ACHN (cell line): ENCODE measurements at regions not wholly inside any gene's neighbourhood (a gene's known extent, or its start where the extent isn't known, plus 50 kb on each side); places are given as distances from the start of the nearest gene placed in this dataset.
"Not testable (repeated sequence)": the region's sequence is repeated elsewhere in the genome, so short reads cannot be mapped to it uniquely, and the experiment has no call there.

ENCODE experiments used
- DNase-seq: peaks from one replicate; pipeline ENCODE4 v3.0.0-alpha.2; 2015
- in situ Hi-C: cut with HindIII; loops from 2 replicates; pipeline ENCODE4 v1.10.0; 2017; ENCODE audit warnings: low sequenced_read_pairs, low pct_ligation_motif_present, low pct_unique_long_range_greater_than_20kb

- in situ Hi-C loops = no loop called here
- DNase-seq = no peak
These were observed 131.8 kb downstream of the QRSL1 start for GRCh38 chr6:106761160-106761559.

- no peak for DNase-seq
These were observed 129.7 kb downstream of the QRSL1 start for GRCh38 chr6:106759112-106759511.

DNA sequence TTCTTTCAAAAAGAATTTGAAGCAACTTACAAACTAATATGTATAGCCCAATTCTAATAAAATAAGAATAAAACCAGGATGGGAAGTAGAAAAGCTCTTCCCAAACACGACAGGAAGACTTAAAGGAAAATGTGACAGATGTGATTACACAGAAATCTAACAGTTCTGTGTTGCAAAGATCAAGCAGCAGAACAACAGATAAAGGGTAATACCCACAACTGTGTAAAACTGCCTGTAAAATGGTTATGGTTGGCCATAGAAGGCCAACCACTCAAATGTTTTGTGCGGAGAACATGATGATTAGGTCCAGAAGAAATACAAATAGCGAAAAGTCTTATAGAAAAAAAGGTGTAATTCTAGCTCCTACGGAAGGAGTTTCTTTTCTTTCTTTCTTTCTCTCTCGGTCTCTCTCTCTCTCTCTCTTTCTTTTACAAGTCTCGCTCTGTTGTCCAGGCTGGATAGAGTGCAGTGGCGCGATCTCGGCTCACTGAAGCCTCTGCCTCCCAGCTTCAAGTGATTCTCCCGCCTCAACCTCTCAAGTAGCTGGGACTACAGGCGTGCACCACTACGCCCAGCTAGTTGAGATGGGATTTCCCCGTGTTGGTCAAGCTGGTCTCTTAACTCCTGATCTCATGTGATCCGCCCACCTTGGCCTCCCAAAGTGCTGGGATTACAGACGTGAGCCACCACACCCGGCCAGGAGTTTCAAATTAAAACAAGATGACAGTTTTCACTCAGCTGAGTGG lies 128.5 kb downstream of the QRSL1 start:
- in situ Hi-C loops = no loop called here

More at GRCh38 chr6:106759112-106759511, 129.7 kb downstream of the QRSL1 start:
- in situ Hi-C loops = no loop called here

GRCh38 chr6:106757267-106757666 lies 127.9 kb downstream of the QRSL1 start:
- DNase-seq = no peak
- in situ Hi-C loops = no loop called here

More for the DNA sequence above, 128.5 kb downstream of the QRSL1 start:
- DNase-seq = no peak

GRCh38 chr6:106754215-106754614 lies 124.8 kb downstream of the QRSL1 start:
- in situ Hi-C loops = no loop called here
- DNase-seq = no peak

DNA sequence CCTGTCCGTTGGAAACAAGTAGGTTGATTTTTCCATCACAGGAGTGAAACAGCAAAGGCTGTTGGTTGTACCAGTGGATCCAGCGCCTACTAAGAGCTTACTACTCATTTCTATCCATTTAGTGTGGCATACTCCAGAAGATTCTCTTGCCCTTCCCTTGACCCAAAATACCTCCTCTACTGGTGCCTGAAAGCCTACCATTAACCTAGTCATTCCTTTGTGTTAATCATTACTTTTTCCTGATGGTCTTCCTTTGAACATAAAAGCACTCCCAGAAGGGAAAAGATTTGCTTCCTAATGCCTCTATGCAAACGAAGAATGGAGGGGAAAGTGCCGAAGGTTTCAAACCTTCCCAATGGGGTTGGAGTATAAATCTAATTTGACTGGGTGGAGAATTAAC lies 123.3 kb downstream of the QRSL1 start:
- in situ Hi-C loops = no loop called here

GRCh38 chr6:106751501-106752252 lies 122.3 kb downstream of the QRSL1 start:
- DNase-seq = peak; percentile 98
- in situ Hi-C loops = no loop called here

More for the DNA sequence above, 123.3 kb downstream of the QRSL1 start:
- peak; percentile 90 for DNase-seq

DNA sequence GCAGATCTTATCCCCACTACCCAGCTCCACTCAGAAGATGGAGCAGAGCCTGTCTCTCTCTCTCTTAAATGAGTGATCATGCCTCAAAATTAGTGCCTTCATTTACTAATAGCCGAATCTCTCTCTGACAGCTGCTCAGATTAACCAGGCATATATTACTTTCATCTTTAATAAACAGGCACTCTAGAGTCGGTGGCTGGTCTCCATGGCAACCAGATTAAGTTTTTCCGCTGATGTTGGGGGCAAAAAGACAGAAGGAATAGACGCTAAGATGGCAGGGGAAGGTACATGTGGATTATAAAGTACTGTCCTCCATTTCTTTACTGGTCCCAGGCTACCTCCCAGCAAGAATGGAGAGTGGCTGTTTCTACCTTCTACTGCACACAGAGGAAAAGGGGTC lies 121.6 kb downstream of the QRSL1 start:
- in situ Hi-C loops = no loop called here
- no peak for DNase-seq

GRCh38 chr6:106750142-106750918 lies 121.0 kb downstream of the QRSL1 start:
- DNase-seq = no peak
- in situ Hi-C loops = no loop called here

GRCh38 chr6:106749609-106750008 lies 120.2 kb downstream of the QRSL1 start:
- DNase-seq = no peak
- in situ Hi-C loops = no loop called here

GRCh38 chr6:106748547-106749207 lies 119.3 kb downstream of the QRSL1 start:
- no peak for DNase-seq
- in situ Hi-C loops = no loop called here

DNA sequence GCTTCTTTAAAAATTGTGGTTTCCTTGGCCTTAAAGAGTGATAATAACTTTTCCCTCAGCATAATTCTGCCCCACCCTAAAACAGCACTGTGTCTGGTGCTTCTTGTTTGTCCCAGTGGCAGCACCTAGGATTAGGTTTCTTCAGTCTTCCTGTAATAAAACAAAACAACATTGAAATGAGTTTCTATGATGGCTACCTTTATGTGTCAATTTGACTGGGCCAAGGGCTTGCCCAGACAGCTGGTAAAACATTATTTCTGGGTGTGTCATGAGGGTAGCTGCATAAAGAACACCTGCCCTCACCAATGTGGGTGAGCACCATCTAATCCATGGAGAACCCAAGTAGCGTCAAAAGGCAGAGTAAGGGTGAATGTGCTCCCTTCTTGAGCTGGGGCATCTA lies 117.8 kb downstream of the QRSL1 start:
- in situ Hi-C loops = no loop called here

DNA sequence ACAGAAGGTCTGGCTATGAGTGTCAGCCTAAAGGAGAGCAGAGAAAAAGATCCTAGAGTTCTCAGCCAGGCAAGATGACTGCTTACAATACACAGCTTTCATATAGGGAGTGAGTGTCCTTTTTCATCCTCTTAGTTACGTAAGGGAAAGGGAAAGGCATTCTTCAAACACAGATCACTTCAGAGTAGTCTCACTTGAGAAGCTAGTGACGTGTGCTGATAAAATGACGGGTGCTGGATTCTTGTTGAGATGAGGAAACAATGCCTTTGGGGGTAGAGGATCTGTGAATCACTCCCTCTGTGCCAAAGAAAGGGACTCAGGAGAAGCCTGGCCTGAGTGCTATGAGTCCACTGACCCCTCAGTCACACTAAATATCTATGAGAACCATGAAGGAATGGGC lies 117.3 kb downstream of the QRSL1 start:
- in situ Hi-C loops = no loop called here
- no peak for DNase-seq

More for the DNA sequence above, 117.8 kb downstream of the QRSL1 start:
- no peak for DNase-seq

- no peak for DNase-seq
- in situ Hi-C loops = no loop called here
These were observed 116.6 kb downstream of the QRSL1 start for GRCh38 chr6:106745824-106746582.

DNA sequence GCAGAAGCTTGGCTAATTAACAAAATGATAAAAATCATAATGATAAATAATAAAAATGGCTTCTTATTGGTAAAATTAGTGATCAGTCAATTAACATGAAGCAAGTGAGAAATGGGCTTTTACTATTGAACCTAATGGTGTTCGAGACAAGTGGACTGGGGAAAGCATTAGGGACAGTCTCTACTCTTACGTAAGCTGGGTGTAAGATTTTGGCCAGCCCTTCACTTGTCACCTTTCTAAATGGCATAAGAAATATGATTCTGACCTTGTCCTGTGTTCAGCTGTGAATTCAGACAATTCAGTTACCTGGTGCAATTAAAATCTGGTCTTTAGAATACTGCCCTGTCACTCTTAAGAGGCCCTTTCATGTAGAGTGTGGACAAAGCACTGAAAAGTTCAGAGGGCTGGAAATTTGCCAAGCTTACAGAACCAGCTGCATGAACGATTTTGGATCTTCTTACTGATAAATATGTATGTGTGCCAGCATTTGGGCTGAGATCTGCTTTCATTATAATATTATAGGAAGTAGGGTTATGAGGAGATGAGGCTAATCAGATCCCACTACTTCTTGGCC lies 115.9 kb downstream of the QRSL1 start:
- in situ Hi-C loops = no loop called here
- no peak for DNase-seq

DNA sequence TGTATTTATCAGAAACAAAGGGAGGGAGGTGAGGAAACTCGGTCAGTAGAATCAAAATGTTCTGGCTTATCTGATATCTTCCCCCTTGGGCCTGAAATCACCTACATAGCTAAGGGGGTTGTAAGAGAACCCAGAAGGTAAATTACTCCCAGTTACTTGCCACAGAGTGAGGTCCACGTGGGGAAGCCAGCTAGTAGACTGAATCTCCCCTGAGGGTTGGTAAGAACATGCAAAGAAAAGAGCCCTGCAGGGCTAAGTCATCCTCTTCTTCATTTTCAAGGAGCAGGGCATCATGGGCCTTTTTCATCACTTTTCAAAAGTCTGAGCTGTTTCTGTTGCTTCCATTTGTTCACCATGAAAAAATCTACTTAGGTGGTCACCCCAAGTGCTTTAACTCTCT lies 115.4 kb downstream of the QRSL1 start:
- DNase-seq = no peak
- in situ Hi-C loops = no loop called here

DNA sequence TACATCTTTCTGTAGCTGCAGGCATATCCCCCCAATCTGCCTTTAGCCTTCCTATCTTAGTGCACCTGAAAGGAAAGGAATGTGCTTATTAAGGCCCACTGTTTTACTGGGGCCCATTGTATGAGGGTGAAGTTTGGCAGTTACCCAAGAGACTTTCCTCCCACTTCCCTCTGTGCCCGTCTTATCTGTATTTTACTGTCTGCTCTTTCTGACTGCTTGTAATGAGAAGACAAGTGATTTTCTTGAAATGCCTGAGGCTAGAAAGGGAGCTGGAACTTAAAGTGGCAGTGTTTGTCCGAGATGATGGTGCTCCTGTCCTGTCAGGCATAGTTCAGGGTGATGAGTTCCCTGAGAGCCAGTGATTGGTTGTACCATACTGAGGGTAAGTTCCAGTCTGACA lies 114.7 kb downstream of the QRSL1 start:
- in situ Hi-C loops, DNase-seq: not testable (repeated sequence)

GRCh38 chr6:106743612-106744011 lies 114.2 kb downstream of the QRSL1 start:
- in situ Hi-C loops = no loop called here
- DNase-seq = no peak
